ENCODE measurements at regions not wholly inside any gene's neighbourhood (a gene's known extent, or its start where the extent isn't known, plus 50 kb on each side); places are given as distances from the start of the nearest gene placed in this dataset.
"Not testable (repeated sequence)": the region's sequence is repeated elsewhere in the genome, so short reads cannot be mapped to it uniquely, and the experiment has no call there.

DNA sequence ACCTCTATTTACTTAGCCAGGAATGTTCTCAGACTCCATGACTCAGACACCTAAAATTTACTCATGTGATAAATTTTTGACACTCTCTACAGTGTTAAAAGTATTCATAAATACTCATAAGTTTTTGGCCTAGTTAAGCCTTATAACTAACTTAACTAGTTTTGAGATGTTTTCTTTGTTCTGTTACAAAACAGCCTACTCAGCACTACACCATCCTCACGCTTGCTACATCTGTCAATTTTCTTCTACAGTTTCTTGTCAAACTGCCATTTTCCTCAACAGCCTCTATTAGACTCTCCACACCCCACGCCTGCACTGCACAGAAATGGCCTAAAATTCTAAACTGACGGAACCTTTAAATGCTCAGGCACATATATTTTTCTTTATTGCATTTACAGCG lies 195.5 kb downstream of the ANXA1 start:
- no peak for DNase-seq

DNA sequence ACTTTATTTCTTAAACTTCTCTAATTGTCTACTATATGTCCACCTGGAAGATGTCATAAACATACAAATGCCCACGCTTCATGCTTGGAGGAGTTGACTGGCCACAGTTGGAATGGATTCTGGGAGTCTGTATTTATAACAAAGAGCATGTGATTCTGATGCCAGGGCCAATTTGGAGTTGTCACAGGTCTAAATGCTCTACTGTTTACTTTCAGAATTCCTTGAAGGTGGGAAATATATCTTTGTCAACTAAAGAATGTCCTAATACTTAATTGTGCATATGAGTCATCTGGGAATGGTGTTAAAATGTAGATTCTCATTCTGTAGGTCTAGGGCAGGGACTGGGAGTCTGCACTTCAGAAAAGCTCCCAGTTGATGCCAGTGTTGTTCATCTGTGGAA lies 196.1 kb downstream of the ANXA1 start:
- no peak for DNase-seq

DNA sequence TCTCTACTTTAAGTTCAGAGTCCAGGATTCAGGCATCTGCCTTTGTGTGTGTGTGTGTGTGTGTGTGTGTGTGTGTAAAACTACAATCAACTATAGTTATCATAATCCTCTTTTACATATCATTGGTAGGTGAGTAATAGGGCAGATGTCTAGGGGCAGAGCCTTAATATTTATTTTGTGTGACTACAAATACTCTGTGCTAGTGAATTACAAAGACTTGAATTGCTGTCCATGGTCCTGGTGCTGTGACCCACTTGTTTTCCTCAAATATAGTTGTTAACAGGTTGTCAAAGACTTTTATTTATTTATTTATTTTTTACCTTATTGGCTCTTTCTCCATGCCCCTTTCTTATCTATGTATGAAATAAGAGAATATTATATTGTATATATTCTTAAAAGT lies 196.8 kb downstream of the ANXA1 start:
- no peak for DNase-seq

DNA sequence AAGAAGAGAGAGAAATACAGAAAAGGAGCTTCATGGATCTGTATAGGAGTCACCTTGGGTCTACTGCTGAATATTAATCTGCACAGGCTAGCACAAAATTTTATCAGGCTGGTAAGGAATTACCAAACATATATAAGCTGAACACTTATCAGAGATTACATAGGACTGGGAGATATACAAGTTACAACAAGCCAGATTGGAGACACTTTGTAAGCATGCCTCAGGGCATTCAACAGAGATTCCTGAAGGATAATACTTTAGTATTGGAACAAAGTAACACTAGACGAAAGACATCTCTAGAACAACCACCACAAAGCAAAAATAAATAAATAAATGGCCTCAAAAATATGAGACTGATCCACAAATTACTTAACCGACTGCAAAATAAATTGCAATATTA lies 197.8 kb downstream of the ANXA1 start:
- DNase-seq = no peak

DNA sequence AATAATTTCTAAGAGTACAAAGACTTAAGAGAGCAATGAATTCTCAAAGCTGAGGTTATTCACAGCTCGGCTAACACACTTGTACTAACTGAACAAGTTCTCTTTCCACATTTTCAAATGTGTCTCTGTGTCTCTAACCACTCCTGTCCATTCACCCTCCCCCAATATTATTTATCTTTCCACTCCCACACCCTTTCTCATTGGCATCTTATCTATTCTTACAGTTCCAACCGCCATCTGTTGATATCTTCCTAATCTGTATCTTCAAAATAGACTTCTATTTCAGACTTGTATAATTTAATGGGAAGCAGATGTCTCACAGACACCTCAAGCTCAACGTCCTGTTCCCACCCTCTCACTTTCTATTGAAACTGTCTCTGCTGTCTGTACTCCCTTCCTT lies 205.9 kb downstream of the ANXA1 start:
- no peak for DNase-seq

DNA sequence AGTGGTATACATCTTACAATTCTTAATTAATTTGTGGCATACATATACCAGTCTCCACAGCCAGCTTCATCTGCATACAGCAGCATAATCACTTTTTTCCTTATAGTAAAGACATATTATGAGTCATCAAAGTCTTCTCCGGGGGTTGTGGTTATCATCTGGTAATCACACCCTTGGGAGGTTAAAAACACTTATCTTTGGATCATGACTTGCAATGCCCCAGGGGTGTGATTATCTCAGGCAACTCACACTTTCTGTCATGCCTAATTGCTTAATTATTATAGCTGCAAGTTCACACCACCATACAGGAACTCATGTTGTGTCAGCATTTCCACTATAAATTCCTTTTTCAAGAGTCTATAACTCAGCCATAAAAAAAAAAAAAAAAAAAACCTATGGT lies 218.4 kb downstream of the ANXA1 start:
- DNase-seq = no peak

DNA sequence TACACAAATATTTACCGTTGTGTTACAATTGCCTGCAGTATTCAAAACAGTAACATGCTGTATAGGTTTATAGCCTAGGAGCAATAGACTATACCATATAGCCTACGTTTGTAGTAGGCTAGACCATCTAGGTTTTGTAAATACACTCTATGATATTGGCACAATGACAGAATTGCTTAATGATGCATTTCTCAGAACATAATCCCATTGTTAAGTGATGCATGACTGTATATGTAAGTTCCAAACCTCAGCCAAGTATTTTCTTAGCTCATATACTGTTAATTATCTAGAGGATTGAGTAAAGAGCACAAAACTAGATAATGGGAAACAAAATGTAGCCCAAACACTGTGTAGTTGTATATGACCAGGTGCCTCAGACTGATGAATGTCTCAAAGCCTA lies 220.1 kb downstream of the ANXA1 start:
- no peak for DNase-seq

DNA sequence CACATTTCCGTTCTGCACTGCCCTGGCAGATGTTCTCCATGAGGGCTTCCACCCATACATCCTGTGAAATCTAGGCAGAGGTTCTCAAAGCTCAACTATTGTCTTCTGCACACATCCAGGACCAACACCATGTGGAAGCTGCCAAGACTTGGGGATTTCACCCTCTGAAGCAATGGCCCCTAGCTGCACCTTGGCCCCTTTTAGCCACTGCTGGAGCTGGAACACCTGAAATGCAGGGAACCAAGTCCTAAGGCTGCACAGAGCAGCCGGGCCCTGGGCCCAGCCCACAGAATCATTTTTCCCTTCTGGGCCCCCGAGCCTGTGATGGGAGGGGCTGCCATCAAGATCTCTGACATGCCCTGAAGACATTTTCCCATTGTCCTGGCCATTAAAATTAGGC lies 228.7 kb downstream of the ANXA1 start:
- DNase-seq = no peak

DNA sequence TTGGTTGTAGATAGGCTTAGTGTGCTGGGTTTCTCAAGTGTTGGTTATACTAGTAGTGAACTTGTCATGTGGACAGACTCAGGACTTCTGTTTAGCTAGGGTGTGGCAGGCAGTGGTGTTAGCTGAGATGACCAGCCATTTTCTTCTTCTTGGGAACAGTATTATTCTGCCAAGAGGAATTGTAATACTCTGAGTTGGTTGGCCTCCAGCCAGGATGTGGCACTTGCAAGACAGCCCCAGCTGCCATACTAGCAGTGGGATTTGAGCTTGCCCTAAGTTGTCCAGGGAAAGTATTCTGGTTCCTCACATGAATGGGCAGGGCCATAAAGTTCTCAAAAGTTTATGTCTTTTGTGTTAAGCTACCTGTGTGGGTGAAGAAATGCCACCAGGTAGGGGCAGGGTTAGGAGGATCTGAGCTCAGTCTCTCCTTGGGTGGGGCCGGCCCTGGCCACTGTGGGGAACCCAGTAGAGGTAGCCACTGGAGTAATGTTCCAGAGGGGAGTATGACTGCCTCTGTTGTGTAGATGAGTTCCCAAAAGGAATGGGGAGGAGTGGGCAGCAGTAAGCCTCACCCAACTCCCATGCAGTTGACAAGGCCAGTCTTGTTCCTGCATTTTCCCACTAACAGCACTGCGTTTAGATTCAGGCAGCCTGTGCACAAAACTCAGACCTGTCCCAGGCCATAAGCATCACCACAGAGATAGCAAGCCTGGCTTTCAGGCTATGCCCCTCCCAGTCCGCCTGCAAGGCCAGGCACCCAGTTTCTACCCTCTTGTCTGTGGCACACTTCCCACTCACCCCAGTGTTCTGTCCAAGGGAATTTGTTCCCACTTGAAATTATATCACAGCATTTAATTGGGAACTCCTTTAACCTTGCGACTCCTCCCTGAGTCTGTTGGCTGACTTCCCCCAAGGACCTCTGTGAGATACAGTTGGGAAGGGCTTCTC lies 250.7 kb downstream of the ANXA1 start:
- no peak for DNase-seq

DNA sequence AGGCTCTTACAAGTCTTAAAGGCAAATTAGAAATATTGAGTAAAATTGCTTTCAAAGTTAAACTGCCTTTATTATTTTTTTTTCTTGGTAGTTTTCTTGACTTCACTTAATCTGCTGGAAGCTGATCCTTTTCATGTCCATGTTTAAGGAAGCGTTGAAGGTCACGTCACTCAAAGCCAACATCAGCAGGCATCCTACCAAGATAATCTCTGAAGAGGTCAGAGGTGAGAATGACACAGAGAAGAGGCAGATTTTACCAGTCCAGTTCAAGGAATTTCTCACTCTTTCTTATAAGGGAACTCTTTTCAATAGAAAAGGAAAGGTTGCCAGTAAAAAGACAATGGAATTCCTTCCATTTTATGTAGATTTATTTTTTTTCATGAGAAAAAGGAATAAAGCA lies 259.8 kb downstream of the ANXA1 start:
- DNase-seq = no peak

DNA sequence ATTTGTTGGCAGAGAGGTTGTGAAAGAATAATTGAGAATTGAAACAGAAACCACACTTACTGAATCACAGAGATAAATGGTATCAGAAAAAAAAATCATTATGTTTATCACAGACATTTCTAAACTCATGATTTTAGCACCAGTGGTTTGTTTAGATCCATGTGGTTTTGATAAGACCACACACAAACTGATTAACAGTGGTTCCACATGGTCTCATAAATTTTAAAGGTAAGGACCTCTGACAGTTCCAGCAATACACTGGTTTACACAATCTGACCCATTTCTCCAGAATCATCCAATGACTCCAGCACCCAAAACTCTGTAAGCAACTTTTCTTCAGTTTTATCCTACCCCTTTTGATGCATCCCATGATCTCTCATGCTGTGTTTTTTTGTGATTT lies 261.2 kb downstream of the ANXA1 start:
- DNase-seq = no peak

DNA sequence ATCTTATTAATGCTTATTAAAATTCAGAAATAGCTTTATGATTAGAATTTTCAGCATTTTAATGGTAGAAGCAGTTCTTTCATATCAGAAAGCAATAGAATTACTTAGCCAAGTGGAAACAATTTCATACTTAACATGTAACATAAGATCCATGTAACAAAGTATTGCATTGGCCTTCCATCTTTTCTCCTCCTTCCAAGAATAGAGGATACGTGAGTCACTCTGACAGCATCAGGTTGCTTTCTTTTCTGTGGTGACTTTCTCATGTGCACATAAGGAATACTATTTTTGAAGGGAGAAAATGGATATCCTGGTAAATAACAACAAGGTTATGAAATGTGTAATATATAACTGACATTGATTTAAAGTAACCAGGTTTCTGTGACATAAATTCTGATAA lies 272.2 kb downstream of the ANXA1 start:
- no peak for DNase-seq

DNA sequence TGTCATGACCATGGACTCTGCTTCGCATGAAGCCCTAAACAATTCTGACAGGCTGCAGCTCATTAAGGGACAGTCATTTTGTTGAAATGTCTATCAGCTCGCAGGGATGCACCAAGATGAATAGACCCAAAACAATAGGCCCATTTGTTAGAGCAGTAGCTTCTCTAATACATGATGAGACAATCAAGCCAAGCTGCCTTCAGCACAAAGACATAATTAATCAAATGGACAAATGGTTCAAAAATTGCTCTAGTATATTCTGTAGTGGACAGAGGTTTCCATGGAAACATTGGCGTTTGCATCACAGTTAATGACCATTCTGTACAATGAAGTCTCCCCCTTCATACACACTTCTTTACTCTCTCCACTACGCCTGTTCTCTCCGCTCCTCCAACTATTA lies 274.6 kb downstream of the ANXA1 start:
- DNase-seq = no peak

DNA sequence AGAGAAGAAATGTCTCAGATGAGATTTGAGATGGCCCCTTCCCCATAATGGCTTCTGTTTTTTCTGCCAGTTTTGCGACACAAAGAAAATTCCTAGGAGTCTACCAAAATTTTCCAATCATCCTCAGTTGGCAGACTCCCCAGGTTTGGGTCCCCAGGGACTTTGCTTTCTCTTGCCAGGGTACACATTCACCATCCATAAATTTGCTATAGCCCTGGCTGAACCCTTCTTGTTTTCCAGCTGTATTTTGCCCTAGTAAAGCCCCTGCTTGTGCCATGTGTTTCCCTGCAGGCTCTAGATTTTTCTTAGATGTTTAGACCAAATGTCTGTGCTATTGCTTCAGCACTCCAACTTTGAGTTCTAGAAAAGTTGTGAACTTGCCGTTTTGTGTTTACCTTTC lies 283.2 kb downstream of the ANXA1 start:
- no peak for DNase-seq

DNA sequence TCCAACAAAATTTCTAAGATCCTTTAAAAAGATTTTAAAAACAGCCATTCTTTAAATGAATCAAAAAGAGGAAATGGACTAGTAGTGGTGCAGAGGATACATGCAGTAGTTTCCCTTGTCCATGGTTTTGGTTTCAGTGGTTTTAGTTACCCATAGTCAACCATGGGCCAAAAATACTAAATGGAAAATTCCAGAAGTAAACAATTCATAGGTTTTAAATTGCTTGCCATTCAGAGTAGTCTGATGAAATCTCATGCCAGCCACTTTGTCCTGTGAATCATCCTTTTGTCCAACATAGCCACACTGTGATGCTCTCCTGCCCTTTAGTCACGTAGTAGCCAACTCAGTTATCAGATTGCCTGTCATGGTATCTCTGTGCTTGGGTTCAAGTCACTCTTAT lies 286.1 kb downstream of the ANXA1 start:
- no peak for DNase-seq

DNA sequence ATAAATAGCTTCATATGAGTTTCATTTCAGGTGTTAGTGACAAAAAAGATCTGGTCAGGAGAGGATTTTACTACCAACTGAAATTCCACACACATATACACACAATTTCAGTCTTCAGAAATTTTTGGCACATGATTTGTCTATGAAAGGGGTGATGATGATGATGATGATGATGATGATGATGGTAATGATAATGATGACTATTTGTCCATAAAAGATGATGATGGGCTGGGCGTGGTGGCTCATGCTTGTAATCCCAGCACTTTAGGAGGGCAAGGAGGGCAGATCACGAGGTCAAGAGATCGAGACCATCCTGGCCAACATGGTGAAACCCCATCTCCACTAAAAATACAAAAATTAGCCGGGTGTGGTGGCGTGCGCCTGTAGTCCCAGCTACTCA lies 288.2 kb downstream of the ANXA1 start:
- not testable (repeated sequence) for DNase-seq

DNA sequence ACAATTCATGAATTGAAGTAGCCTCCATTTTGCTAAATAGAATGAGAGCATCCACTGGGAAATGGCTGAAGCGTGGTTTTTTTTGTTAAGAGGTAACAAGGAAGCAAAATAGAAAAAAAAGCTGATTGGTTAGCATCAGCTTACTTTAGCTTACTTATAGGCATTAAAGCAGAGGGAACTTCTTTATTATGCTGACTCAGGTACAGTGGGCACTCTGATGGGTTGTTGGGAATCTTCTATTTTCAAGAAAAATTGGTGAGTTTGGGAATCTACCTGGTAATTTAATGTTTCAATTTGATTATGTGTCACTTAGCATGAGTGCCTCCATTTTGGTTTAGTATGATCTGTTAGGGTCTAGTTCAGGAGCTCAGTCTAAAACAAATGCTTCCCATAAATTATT lies 289.6 kb downstream of the ANXA1 start:
- DNase-seq = no peak

DNA sequence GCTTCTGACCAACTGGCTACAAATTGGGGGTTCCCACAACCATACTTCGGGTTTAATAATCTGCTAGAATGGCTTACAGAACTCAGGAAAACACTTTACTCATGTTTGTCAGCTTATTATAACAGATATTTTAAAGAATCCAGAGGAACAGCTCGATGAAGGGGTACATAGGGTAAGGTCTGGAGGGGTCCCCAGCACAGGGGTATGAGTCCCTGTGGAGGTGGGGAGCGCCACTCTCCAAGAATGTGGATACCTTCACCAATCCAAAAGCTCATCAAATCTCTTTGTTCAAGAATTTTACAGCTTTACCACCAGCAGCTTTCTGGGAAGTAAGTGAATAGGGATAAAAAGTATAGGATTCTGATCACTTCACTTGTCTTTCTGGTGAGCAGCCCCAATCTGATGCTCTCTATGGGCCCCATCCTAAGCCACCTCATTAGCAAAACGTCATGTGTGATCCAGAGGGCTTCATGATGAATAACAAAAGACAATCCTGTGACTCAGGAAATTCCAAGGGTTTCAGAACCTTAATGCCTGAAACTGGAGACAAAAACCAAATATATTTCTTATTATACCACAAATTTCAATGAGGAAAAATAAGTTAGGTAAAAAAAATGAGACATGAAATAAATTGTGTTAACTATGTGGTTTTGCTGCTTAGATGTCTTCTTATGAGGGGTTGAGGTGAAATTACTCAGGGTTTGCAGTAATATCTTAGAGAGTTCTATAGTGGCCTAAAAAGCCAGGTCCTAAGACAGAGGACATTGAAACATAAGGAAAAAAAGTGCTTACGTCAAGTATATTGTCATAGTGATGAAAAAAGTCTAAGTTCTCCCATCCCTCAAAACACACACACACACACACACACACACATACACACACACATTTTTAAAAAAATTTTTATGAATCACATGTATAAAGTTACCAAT lies 290.5 kb downstream of the ANXA1 start:
- no peak for DNase-seq

DNA sequence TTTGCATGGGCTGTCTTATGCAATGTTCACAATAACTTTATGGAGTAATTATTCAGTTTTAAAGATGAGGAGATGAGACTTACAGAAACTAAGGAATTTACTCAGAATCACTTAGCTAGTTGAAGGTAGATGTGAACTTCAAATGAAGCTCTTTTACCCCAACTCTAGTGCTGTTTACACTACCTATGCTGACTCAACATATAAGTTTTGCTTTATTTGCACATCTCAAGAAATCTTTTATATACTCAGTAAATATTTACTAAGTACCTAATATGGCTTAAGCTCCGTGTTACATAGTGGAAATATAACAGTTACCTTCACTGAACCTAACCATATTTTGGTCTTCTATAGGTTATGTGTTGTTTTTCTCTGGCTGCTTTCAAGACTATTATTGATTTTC lies 293.2 kb downstream of the ANXA1 start:
- DNase-seq = no peak

DNA sequence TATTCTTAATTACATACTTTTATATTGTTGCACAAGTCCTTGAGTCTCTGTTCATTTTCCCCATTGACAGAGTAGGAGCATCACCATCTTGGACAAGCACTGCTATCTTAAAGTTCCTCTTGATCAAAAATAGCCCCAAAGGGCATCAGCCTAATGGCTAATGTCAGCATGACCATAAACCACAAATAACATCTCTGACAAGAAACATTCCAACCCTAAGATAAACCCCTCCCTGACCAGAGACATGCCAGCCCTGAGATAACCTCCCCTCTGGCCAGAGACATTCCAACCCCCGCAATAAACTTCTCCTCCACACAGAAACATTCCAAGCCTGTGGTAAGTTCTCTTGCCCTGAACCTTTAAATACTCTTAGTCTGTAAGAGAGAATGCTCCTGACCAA lies 293.7 kb downstream of the ANXA1 start:
- DNase-seq = not testable (repeated sequence)

DNA sequence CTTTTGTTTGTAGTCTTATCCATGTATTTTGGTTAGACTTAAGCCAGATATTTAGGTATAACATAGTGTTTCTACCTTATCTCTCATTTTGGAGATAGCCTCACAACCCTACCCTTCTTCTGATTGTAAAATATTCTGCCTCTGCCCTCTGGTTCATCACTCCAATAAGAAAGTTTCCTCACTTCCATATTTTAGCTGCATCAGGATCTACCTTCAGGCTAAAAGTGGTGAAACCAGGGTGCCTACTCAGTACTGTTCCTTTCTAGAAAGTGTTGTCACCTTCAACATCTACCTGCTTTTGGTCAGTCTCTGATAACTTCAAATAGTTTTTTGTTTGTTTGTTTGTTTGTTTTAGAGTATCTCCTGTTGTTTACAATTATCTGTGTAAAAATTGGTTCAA lies 294.6 kb downstream of the ANXA1 start:
- DNase-seq = no peak

DNA sequence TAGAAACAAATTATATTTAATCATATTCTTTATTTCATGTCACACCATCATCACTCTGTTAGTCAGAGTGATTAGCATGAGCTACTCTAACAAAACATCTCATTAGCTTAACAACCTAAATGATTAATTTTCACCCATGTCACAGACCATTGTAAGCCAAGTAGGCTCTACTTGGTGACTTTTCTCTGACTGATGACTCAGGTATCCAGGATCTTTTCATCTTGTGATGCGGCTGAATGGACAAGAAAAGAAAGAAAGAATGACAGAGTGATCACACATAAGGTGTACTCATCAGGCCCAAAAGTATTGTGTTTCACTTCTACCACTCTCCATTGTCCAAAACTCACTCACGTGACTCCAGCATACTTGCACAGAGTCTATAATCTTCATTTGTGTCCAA lies 299.3 kb downstream of the ANXA1 start:
- no peak for DNase-seq

DNA sequence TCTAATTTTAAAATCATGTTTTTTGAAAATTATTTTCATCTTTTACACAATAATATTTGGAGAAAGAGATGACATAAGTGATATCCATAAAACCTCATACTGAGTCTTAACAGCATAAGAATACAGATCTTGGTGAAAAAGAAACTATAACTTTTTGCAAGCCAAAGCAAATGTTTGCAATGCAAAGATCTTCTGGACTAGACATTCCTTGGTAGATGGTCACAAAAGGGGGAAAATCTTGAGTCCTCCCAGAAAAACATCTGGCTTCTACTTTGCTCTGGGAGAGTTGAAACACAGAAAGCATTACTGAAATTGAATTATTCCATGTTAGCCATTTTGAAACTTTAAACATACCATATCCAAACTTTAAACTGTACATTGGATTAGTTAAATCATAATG lies 308.2 kb downstream of the ANXA1 start:
- no peak for DNase-seq

DNA sequence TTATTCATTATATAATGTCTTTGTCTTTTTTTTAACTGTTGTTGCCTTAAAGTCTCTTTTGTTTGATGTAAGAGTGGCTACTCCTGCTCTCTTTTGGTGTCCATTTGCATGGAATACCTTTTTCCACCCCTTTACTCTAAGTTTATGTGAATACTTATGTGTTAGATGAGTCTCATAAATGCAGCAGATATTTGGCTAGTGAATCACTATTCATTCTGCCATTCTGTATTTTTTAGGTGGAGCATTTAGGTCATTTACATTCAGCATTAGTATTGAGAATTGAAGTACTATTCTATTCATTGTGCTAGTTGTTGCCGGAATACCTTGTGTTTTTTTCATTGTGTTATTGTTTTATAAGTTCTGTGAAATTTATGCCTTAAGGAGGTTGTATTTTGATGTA lies 317.1 kb downstream of the ANXA1 start:
- DNase-seq = no peak

Data from activated gamma-delta T cell treated with Interleukin-2 at 50 U/mL for 16 hours (primary cell).